Adrenal gland (tissue), 5 donors: ENCODE measurements at regions not wholly inside any gene's neighbourhood (a gene's known extent, or its start where the extent isn't known, plus 50 kb on each side); places are given as distances from the start of the nearest gene placed in this dataset.

Experiments used
- POLR2A ChIP-seq, 2 donors: fragments of 450-650 bp; IDR thresholded peaks; one replicate each; pipeline ENCODE4 v1.6.1; 2017; ENCODE audit warnings: antibody characterized with exemption in 2 of 2, mild to moderate bottlenecking in 2 of 2, moderate library complexity in 1 of 2
- TF ChIP-seq, protein P1 (sequence below), 6 experiments: fragments of 450-650 bp in 4 of 6; fragments of 200-600 bp in 2 of 6; sonication (generic) in 1 of 6; IDR thresholded peaks; 1 replicate in 5 of 6; 2 replicates in 1 of 6; pipeline versions ENCODE4 v1.5.1 to v1.8.0; 2016 to 2021; ENCODE audit warnings: antibody characterized with exemption in 6 of 6, mild to moderate bottlenecking in 2 of 6, moderate library complexity in 1 of 6
- donor health status: DM: no; HTN: no; CAD: no.

DNA sequence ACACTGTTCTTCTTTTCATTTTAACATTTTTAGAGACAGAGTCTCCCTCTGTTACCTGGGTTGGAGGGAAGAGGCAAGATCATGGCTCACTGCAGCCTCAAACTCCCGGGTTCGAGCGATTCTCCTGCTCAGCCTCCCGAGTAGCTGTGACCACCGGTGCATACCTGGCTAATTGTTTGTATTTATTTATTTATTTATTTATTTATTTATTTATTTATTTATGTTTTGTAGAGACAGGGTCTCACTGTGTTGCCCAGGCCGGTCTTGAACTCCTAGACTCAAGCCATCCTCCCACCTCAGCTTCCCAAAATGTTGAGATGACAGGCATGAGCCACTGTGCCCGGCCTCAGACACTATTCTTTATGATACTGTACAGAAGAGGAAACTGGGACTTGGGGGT, 1176.6 kb upstream of the AUTS2 start:
- TF ChIP-seq, protein P1, sequence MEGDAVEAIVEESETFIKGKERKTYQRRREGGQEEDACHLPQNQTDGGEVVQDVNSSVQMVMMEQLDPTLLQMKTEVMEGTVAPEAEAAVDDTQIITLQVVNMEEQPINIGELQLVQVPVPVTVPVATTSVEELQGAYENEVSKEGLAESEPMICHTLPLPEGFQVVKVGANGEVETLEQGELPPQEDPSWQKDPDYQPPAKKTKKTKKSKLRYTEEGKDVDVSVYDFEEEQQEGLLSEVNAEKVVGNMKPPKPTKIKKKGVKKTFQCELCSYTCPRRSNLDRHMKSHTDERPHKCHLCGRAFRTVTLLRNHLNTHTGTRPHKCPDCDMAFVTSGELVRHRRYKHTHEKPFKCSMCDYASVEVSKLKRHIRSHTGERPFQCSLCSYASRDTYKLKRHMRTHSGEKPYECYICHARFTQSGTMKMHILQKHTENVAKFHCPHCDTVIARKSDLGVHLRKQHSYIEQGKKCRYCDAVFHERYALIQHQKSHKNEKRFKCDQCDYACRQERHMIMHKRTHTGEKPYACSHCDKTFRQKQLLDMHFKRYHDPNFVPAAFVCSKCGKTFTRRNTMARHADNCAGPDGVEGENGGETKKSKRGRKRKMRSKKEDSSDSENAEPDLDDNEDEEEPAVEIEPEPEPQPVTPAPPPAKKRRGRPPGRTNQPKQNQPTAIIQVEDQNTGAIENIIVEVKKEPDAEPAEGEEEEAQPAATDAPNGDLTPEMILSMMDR (IDR thresholded peaks at IDR 0.05): no peak
- no peak for TF ChIP-seq POLR2A (IDR thresholded peaks at IDR 0.05)
